ENCODE measurements at regions not wholly inside any gene's neighbourhood (a gene's known extent, or its start where the extent isn't known, plus 50 kb on each side); places are given as distances from the start of the nearest gene placed in this dataset.

GRCh38 chr22:22398530-22399327 lies 109.8 kb downstream of the ZNF280B start:
- no peaks in the 10 kb centered on the region for H3K36me3 ChIP-seq (ENCODE audit: control insufficient read depth, insufficient read depth, low read length)
- DNase-seq (ENCODE audit: low read depth in 2 of 2): no peak
- H4K20me1 ChIP-seq (ENCODE audit: control insufficient read depth, extremely low read depth, insufficient read depth, low read length): no peaks in the 10 kb centered on the region
- no peaks in the 10 kb centered on the region for H3K4me1 ChIP-seq (ENCODE audit: control insufficient read depth, extremely low read depth, insufficient read depth, low read length)
- no peak overlapping the region for H3K4me2 ChIP-seq (ENCODE audit: extremely low read depth, insufficient read depth, low read length)
- TF ChIP-seq CTCF (conservative IDR thresholded peaks at IDR 0.05 in 1 of 2, IDR thresholded peaks at IDR 0.05 in 1 of 2; ENCODE audit: low read depth in 1 of 2, low read length in 2 of 2) (no peak), EZH2 (IDR thresholded peaks at IDR 0.05; ENCODE audit: low read length, missing control alignments) (no peak)
- no peak overlapping the region for H3K4me3 ChIP-seq (replicated peaks in 1 of 4; ENCODE audit: control extremely low read depth in 1 of 4, insufficient read depth in 1 of 4, low read depth in 3 of 4, low read length in 4 of 4)
- peaks cover 2% of the 10 kb centered on the region for H3K27me3 ChIP-seq (ENCODE audit: control insufficient read depth, insufficient read depth, low read length)
- no peaks in the 10 kb centered on the region for H3K9me3 ChIP-seq (ENCODE audit: control insufficient read depth, insufficient read depth, low read depth, low read length)
- no peak overlapping the region for H2AFZ ChIP-seq (ENCODE audit: low read length)
- H3K79me2 ChIP-seq (ENCODE audit: control insufficient read depth, insufficient read depth, low read length): no peaks in the 10 kb centered on the region
- no peak overlapping the region for H3K9ac ChIP-seq (ENCODE audit: insufficient read depth, low read length)
- H3K27ac ChIP-seq (ENCODE audit: insufficient read depth, low read length): no peak overlapping the region

GRCh38 chr22:22400099-22400498 lies 108.4 kb downstream of the ZNF280B start:
- H3K27ac ChIP-seq (ENCODE audit: insufficient read depth, low read length): no peak overlapping the region
- no peak overlapping the region for H3K9ac ChIP-seq (ENCODE audit: insufficient read depth, low read length)
- H3K4me1 ChIP-seq (ENCODE audit: control insufficient read depth, extremely low read depth, insufficient read depth, low read length): no peaks in the 10 kb centered on the region
- H2AFZ ChIP-seq (ENCODE audit: low read length): no peak overlapping the region
- H3K36me3 ChIP-seq (ENCODE audit: control insufficient read depth, insufficient read depth, low read length): no peaks in the 10 kb centered on the region
- H3K9me3 ChIP-seq (ENCODE audit: control insufficient read depth, insufficient read depth, low read depth, low read length): no peaks in the 10 kb centered on the region
- no peak overlapping the region for H3K4me2 ChIP-seq (ENCODE audit: extremely low read depth, insufficient read depth, low read length)
- no peak overlapping the region for H3K4me3 ChIP-seq (replicated peaks in 1 of 4; ENCODE audit: control extremely low read depth in 1 of 4, insufficient read depth in 1 of 4, low read depth in 3 of 4, low read length in 4 of 4)
- peaks cover 2% of the 10 kb centered on the region for H3K27me3 ChIP-seq (ENCODE audit: control insufficient read depth, insufficient read depth, low read length)
- no peak for DNase-seq (ENCODE audit: low read depth in 2 of 2)
- no peaks in the 10 kb centered on the region for H4K20me1 ChIP-seq (ENCODE audit: control insufficient read depth, extremely low read depth, insufficient read depth, low read length)
- no peaks in the 10 kb centered on the region for H3K79me2 ChIP-seq (ENCODE audit: control insufficient read depth, insufficient read depth, low read length)
- TF ChIP-seq EZH2 (IDR thresholded peaks at IDR 0.05; ENCODE audit: low read length, missing control alignments) (no peak), CTCF (conservative IDR thresholded peaks at IDR 0.05 in 1 of 2, IDR thresholded peaks at IDR 0.05 in 1 of 2; ENCODE audit: low read depth in 1 of 2, low read length in 2 of 2) (no peak)

- TF ChIP-seq EZH2 (IDR thresholded peaks at IDR 0.05; ENCODE audit: low read length, missing control alignments) (no peak), CTCF (conservative IDR thresholded peaks at IDR 0.05 in 1 of 2, IDR thresholded peaks at IDR 0.05 in 1 of 2; ENCODE audit: low read depth in 1 of 2, low read length in 2 of 2) (no peak)
- Histone ChIP-seq H3K36me3 (ENCODE audit: control insufficient read depth, insufficient read depth, low read length) (no peaks in the 10 kb centered on the region), H3K27ac (ENCODE audit: insufficient read depth, low read length) (no peak overlapping the region), H3K9ac (ENCODE audit: insufficient read depth, low read length) (no peak overlapping the region), H3K4me3 (replicated peaks in 1 of 4; ENCODE audit: control extremely low read depth in 1 of 4, insufficient read depth in 1 of 4, low read depth in 3 of 4, low read length in 4 of 4) (no peak overlapping the region), H3K4me2 (ENCODE audit: extremely low read depth, insufficient read depth, low read length) (no peak overlapping the region), H2AFZ (ENCODE audit: low read length) (no peak overlapping the region), H4K20me1 (ENCODE audit: control insufficient read depth, extremely low read depth, insufficient read depth, low read length) (no peaks in the 10 kb centered on the region), H3K9me3 (ENCODE audit: control insufficient read depth, insufficient read depth, low read depth, low read length) (no peaks in the 10 kb centered on the region), H3K27me3 (ENCODE audit: control insufficient read depth, insufficient read depth, low read length) (peaks cover 2% of the 10 kb centered on the region), H3K4me1 (ENCODE audit: control insufficient read depth, extremely low read depth, insufficient read depth, low read length) (no peaks in the 10 kb centered on the region), H3K79me2 (ENCODE audit: control insufficient read depth, insufficient read depth, low read length) (no peaks in the 10 kb centered on the region)
- DNase-seq (ENCODE audit: low read depth in 2 of 2): no peak
These were observed 107.6 kb downstream of the ZNF280B start for GRCh38 chr22:22400964-22401363.

All from fibroblast of lung (primary cell).